Esophagus muscularis mucosa (tissue), 4 donors: ENCODE measurements at regions not wholly inside any gene's neighbourhood (a gene's known extent, or its start where the extent isn't known, plus 50 kb on each side); places are given as distances from the start of the nearest gene placed in this dataset.
"Not testable (repeated sequence)": the region's sequence is repeated elsewhere in the genome, so short reads cannot be mapped to it uniquely, and the experiment has no call there.

ENCODE experiments used
- DNase-seq: peaks from one replicate; pipeline ENCODE4 v3.0.0-alpha.2; 2017; ENCODE audit errors: extremely low spot score
- H3K27ac ChIP-seq, 4 donors: fragments of 200-600 bp; sonication (generic); replicated peaks in 1 of 4; 1 replicate in 3 of 4; 2 replicates in 1 of 4; pipeline ENCODE4 v1.5.1; 2016 to 2019; ENCODE audit warnings: mild to moderate bottlenecking in 1 of 4
- H3K27me3 ChIP-seq, 4 donors: fragments of 200-600 bp; sonication (generic); one replicate each; pipeline versions ENCODE4 v1.5.1 to v1.6.0; 2016 to 2019
- H3K36me3 ChIP-seq, 4 donors: fragments of 200-600 bp; sonication (generic); one replicate each; pipeline ENCODE4 v1.5.1; 2016 to 2019
- H3K4me1 ChIP-seq, 4 donors: fragments of 200-600 bp; sonication (generic); one replicate each; pipeline ENCODE4 v1.5.1; 2016 to 2019
- H3K4me3 ChIP-seq, 4 donors: fragments of 200-600 bp; sonication (generic); 1 replicate in 2 of 4; 2 replicates in 2 of 4; pipeline ENCODE4 v1.5.1; 2016 to 2019; ENCODE audit warnings: mild to moderate bottlenecking in 4 of 4, moderate library complexity in 1 of 4
- H3K9me3 ChIP-seq, 4 donors: fragments of 200-600 bp; sonication (generic); 1 replicate in 3 of 4; 2 replicates in 1 of 4; pipeline ENCODE4 v1.5.1; 2016 to 2019
- CTCF ChIP-seq, 3 experiments: fragments of 200-600 bp in 2 of 3; fragments of 450-650 bp in 1 of 3; sonication (generic) in 2 of 3; IDR thresholded peaks; one replicate each; pipeline ENCODE4 v1.5.1; 2017 to 2019; ENCODE audit warnings: antibody characterized with exemption in 3 of 3, mild to moderate bottlenecking in 2 of 3, moderate library complexity in 1 of 3
- EP300 ChIP-seq: sonication (generic); formaldehyde crosslinking; IDR thresholded peaks from one replicate; pipeline ENCODE4 v1.6.1; 2017; ENCODE audit warnings: antibody characterized with exemption
- POLR2A ChIP-seq: fragments of 450-650 bp; IDR thresholded peaks from one replicate; pipeline ENCODE4 v1.6.1; 2017; ENCODE audit warnings: antibody characterized with exemption, moderate library complexity, mild to moderate bottlenecking, low read depth
- POLR2AphosphoS5 ChIP-seq, 2 donors: sonication (generic); formaldehyde crosslinking; IDR thresholded peaks; one replicate each; pipeline ENCODE4 v1.6.1; 2017; ENCODE audit warnings: antibody characterized with exemption in 2 of 2
- WGBS: methylation state at CpG from one replicate; pipeline ENCODE4 v1.1.5; 2018; 5-methylcytosine and 5-hydroxymethylcytosine counted together
- intact Hi-C: fragments of 100-400 bp; cut with DNase I; formaldehyde crosslinking; loops from one replicate; pipeline ENCODE4 v1.15.1; 2023

DNA sequence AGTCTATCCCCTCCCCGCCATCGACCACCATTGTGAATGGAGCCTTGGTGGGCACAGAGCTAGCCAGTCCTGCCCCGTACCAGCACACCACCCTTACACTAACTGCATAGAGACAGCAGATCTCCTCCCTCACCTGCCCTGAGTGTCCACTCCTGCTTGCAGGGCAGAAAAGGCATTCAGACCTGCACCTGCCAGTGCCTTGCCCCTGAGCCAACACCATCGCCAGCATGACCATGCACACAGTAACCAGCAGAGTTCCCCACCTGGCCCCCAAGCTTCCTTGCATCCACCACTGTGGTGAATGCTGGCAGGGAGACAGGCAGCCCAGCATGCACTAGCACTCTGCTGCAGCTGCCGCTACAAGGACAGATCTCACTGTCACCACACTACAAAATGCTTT, 397.1 kb downstream of the KLHL4 start:
- DNase-seq, result no peak
- Histone ChIP-seq H3K9me3 (no peaks in the 10 kb centered on the region), H3K27ac (no peak overlapping the region), H3K4me1 (no peaks in the 10 kb centered on the region), H3K4me3 (no peak overlapping the region), H3K36me3 (no peaks in the 10 kb centered on the region), H3K27me3 (no peaks in the 10 kb centered on the region)
- WGBS, result 63% methylated on average over 1 of the region's 5 CpGs
- TF ChIP-seq POLR2A (no peak), POLR2AphosphoS5 (IDR thresholded peaks at IDR 0.05) (no peak), EP300 (no peak), CTCF (IDR thresholded peaks at IDR 0.05) (no peak)
- intact Hi-C loops, result no loop called here

- H3K27me3 ChIP-seq, result no peaks in the 10 kb centered on the region
- intact Hi-C loops, result no loop called here
- no peak for DNase-seq
- H3K9me3 ChIP-seq, result no peaks in the 10 kb centered on the region
- no peaks in the 10 kb centered on the region for H3K36me3 ChIP-seq
- no peak overlapping the region for H3K27ac ChIP-seq
- WGBS, result 50% methylated on average over 2 of the region's 3 CpGs
- no peaks in the 10 kb centered on the region for H3K4me1 ChIP-seq
- H3K4me3 ChIP-seq, result no peak overlapping the region
- no peak for TF ChIP-seq POLR2AphosphoS5 (IDR thresholded peaks at IDR 0.05)
- no peak for TF ChIP-seq CTCF (IDR thresholded peaks at IDR 0.05)
- TF ChIP-seq EP300, result no peak
- no peak for TF ChIP-seq POLR2A
Observed at GRCh38 chrX:87924619-87925018, 407.0 kb downstream of the KLHL4 start.

DNA sequence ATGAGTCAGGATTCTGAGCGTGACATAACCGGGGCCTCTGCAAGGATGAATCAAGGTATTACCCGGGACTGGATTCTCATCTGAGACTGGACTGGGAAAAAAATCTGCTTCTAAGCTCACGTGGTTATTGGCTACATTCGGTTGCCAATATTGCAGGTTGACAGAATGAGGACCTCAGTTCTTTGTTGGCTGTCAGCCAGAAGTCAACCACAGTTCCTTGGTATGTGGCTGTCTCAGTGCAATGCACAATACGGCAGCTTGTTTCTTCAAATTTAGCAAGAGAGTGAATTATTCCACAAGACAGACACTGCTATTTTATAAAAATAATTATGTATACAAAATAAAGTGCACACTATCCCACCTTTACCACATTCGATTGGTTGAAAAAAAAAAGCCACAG, 424.2 kb downstream of the KLHL4 start:
- intact Hi-C loops, result no loop called here
- WGBS, result 59% methylated on average over 7 of the region's 7 CpGs
- Histone ChIP-seq H3K36me3 (no peaks in the 10 kb centered on the region), H3K4me3 (no peak overlapping the region), H3K9me3 (no peaks in the 10 kb centered on the region), H3K4me1 (no peaks in the 10 kb centered on the region), H3K27me3 (no peaks in the 10 kb centered on the region), H3K27ac (no peak overlapping the region)
- TF ChIP-seq EP300 (no peak), CTCF (IDR thresholded peaks at IDR 0.05) (no peak), POLR2AphosphoS5 (IDR thresholded peaks at IDR 0.05) (no peak), POLR2A (no peak)
- DNase-seq, result no peak

DNA sequence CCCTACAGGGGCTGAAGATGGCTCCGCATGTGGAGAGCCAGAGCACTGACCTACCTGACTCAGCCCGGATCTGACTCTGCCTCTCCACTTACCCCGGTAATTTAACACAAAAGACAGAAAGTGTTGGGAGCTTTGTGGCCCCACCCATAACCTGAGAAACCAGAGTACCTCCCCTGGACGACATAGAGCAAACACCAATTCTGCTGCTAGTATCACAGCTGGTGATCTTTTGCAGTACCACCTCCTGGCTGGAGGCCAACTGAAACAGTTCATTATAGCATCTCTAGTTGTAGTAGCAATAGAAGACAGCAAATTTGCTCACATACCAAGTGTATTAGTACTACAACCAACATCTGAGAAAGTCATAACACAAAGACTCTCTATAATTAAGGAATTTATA, 443.9 kb downstream of the KLHL4 start:
- Histone ChIP-seq H3K4me1 (no peaks in the 10 kb centered on the region), H3K27ac (no peak overlapping the region), H3K9me3 (no peaks in the 10 kb centered on the region), H3K36me3 (no peaks in the 10 kb centered on the region), H3K27me3 (no peaks in the 10 kb centered on the region), H3K4me3 (no peak overlapping the region)
- intact Hi-C loops, result no loop called here
- 61% methylated on average over 3 of the region's 4 CpGs for WGBS
- no peak for DNase-seq
- no peak for TF ChIP-seq CTCF (IDR thresholded peaks at IDR 0.05)
- TF ChIP-seq POLR2AphosphoS5 (IDR thresholded peaks at IDR 0.05), result no peak
- no peak for TF ChIP-seq POLR2A
- TF ChIP-seq EP300, result no peak

DNA sequence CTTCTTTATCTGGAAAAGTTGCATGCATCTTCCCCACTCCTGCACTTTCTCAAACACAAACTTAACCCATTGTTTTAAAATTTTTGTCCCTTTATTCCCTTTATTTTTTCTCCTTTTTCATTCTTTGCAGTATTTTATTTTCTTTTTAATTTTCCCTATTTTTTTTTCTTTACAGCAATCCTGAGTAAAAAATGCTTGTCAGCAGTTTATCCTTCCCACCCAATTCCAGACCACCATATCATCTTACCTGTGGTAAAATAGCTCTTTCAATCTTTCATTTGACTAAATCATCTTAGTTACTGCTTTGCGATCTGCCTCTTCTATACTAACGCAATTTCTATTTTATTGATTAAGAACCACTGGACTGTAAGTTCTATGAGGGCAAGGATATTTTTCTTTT, 450.5 kb downstream of the KLHL4 start:
- Histone ChIP-seq H3K27ac (no peak overlapping the region), H3K4me1 (no peaks in the 10 kb centered on the region), H3K9me3 (no peaks in the 10 kb centered on the region), H3K27me3 (no peaks in the 10 kb centered on the region), H3K4me3 (no peak overlapping the region), H3K36me3 (no peaks in the 10 kb centered on the region)
- DNase-seq, result no peak
- intact Hi-C loops, result no loop called here
- 92% methylated on average over 2 of the region's 2 CpGs for WGBS
- TF ChIP-seq CTCF (IDR thresholded peaks at IDR 0.05), result no peak
- TF ChIP-seq EP300, result no peak
- TF ChIP-seq POLR2AphosphoS5 (IDR thresholded peaks at IDR 0.05), result no peak

GRCh38 chrX:87972121-87972520, 454.5 kb downstream of the KLHL4 start:
- H3K4me1 ChIP-seq, H3K27ac ChIP-seq, DNase-seq, H3K4me3 ChIP-seq, intact Hi-C loops, H3K9me3 ChIP-seq, H3K36me3 ChIP-seq, H3K27me3 ChIP-seq: not testable (repeated sequence)
- WGBS, result 74% methylated on average over 6 of the region's 6 CpGs
